HEK293T (cell line): ENCODE measurements at regions not wholly inside any gene's neighbourhood (a gene's known extent, or its start where the extent isn't known, plus 50 kb on each side); places are given as distances from the start of the nearest gene placed in this dataset.

Source experiments
- ARNT ChIP-seq: fragments of 450-650 bp; IDR thresholded peaks from 2 replicates; pipeline ENCODE4 v1.6.1; 2017; ENCODE audit warnings: mild to moderate bottlenecking
- CTBP1 ChIP-seq: fragments of 450-650 bp; IDR thresholded peaks from 2 replicates; pipeline ENCODE4 v1.6.1; 2016; ENCODE audit warnings: borderline replicate concordance
- ELF4 ChIP-seq: fragments of 450-650 bp; IDR thresholded peaks from 2 replicates; pipeline ENCODE4 v1.6.1; 2017; ENCODE audit warnings: antibody characterized with exemption
- FOXA1 ChIP-seq: fragments of 450-650 bp; IDR thresholded peaks from 2 replicates; pipeline ENCODE4 v1.6.1; 2016; ENCODE audit warnings: mild to moderate bottlenecking
- FOXK2 ChIP-seq: fragments of 450-650 bp; IDR thresholded peaks from 2 replicates; pipeline ENCODE4 v1.6.1; 2016; ENCODE audit warnings: mild to moderate bottlenecking
- FOXM1 ChIP-seq: fragments of 450-650 bp; IDR thresholded peaks from 2 replicates; pipeline ENCODE4 v1.6.1; 2017; ENCODE audit warnings: mild to moderate bottlenecking, borderline replicate concordance
- L3MBTL2 ChIP-seq: fragments of 450-650 bp; conservative IDR thresholded peaks from 2 replicates; pipeline ENCODE4 v1.6.1; 2016; ENCODE audit warnings: mild to moderate bottlenecking
- LEF1 ChIP-seq: fragments of 450-650 bp; IDR thresholded peaks from 2 replicates; pipeline ENCODE4 v1.6.1; 2017; ENCODE audit warnings: mild to moderate bottlenecking, borderline replicate concordance
- NFRKB ChIP-seq: fragments of 450-650 bp; IDR thresholded peaks from 2 replicates; pipeline ENCODE4 v1.6.1; 2016; ENCODE audit warnings: mild to moderate bottlenecking, moderate library complexity
- PKNOX1 ChIP-seq: fragments of 450-650 bp; IDR thresholded peaks from 2 replicates; pipeline ENCODE4 v1.6.1; 2016
- SP1 ChIP-seq: fragments of 450-650 bp; IDR thresholded peaks from 2 replicates; pipeline ENCODE4 v1.6.1; 2017
- TARDBP ChIP-seq: fragments of 450-650 bp; IDR thresholded peaks from 2 replicates; pipeline ENCODE4 v1.6.1; 2016
- ZNF384 ChIP-seq: fragments of 450-650 bp; IDR thresholded peaks from 2 replicates; pipeline ENCODE4 v1.6.1; 2016

DNA sequence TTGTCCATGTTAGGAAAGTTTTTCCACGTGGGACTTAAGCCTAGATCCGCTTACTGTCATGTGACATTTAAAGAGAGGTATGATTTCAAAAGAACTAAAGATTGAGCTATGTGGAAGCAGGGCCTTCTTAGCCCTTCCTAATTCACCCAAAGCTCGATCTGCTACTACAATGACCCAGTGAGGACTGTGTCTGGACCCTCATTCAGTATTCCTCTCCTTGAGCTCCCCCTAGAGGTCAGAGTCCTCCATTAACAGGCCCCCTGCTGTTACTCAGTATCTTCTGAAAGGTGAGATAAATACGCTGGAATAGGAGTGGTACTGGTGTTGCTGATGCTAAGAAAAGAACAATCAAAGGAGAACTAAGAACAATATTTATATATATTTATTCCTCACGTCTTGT, 414.0 kb downstream of the GJA1 start:
- no peak for TF ChIP-seq ARNT
- no peak for TF ChIP-seq TARDBP
- no peak for TF ChIP-seq FOXM1
- TF ChIP-seq L3MBTL2, result no peak
- TF ChIP-seq PKNOX1, result no peak
- TF ChIP-seq SP1, result no peak
- no peak for TF ChIP-seq FOXA1
- no peak for TF ChIP-seq LEF1
- no peak for TF ChIP-seq CTBP1
- TF ChIP-seq ELF4, result no peak
- TF ChIP-seq NFRKB, result no peak
- no peak for TF ChIP-seq ZNF384
- no peak for TF ChIP-seq FOXK2
